Keratinocyte (primary cell): ENCODE measurements at regions not wholly inside any gene's neighbourhood (a gene's known extent, or its start where the extent isn't known, plus 50 kb on each side); places are given as distances from the start of the nearest gene placed in this dataset.

Experiments used
- EZH2 ChIP-seq: IDR thresholded peaks from one replicate; pipeline ENCODE4 v1.6.1; 2012; ENCODE audit warnings: inconsistent platforms, mild to moderate bottlenecking, low read length, moderate library complexity
- TF ChIP-seq, protein P1 (sequence below), 3 experiments: IDR thresholded peaks in 1 of 3; conservative IDR thresholded peaks in 1 of 3; optimal IDR thresholded peaks in 1 of 3; 2 replicates in 2 of 3; 3 replicates in 1 of 3; pipeline versions ENCODE3 to v1.5.1; 2011; ENCODE audit warnings: low read length in 3 of 3, mild to moderate bottlenecking in 3 of 3, moderate library complexity in 2 of 3, control low read depth in 1 of 3, inconsistent platforms in 1 of 3; ENCODE audit not compliant: insufficient read depth in 2 of 3; ENCODE audit errors: extremely low read depth in 1 of 3

DNA sequence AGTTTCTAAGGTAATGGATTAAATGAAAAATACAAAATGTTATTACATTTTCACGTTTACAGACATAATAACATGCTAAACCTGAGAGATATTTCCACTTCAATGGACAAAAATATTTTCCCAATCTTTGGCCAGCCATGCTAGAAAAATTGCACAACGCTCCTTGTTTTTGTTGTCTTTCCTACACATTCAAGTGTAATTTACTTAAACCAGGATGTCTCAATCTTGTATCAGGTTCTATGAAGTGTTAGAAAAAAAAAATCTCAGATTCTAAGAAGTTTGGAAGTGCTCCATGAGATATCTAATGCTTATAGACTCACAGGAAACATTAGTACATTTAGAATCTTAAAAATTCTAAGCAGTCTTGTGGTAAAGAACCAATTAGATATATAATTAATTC, 141.8 kb upstream of the SLC35G4 start:
- TF ChIP-seq, protein P1, sequence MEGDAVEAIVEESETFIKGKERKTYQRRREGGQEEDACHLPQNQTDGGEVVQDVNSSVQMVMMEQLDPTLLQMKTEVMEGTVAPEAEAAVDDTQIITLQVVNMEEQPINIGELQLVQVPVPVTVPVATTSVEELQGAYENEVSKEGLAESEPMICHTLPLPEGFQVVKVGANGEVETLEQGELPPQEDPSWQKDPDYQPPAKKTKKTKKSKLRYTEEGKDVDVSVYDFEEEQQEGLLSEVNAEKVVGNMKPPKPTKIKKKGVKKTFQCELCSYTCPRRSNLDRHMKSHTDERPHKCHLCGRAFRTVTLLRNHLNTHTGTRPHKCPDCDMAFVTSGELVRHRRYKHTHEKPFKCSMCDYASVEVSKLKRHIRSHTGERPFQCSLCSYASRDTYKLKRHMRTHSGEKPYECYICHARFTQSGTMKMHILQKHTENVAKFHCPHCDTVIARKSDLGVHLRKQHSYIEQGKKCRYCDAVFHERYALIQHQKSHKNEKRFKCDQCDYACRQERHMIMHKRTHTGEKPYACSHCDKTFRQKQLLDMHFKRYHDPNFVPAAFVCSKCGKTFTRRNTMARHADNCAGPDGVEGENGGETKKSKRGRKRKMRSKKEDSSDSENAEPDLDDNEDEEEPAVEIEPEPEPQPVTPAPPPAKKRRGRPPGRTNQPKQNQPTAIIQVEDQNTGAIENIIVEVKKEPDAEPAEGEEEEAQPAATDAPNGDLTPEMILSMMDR (optimal IDR thresholded peaks at IDR 0.05 in 1 of 3, IDR thresholded peaks at IDR 0.05 in 1 of 3, conservative IDR thresholded peaks at IDR 0.05 in 1 of 3; ENCODE audit: extremely low read depth in 1 of 3, insufficient read depth in 2 of 3, low read length in 3 of 3), result no peak
- no peak for TF ChIP-seq EZH2
